Colonic mucosa (tissue), 4 donors: ENCODE measurements at regions not wholly inside any gene's neighbourhood (a gene's known extent, or its start where the extent isn't known, plus 50 kb on each side); places are given as distances from the start of the nearest gene placed in this dataset.

Experiments
- DNase-seq: peaks from one replicate; pipeline ENCODE4 v3.0.0-alpha.2; 2020
- H3K27ac ChIP-seq: fragments of 200-600 bp; one replicate; pipeline ENCODE4 v1.8.0; 2021
- H3K27me3 ChIP-seq: fragments of 200-600 bp; one replicate; pipeline ENCODE4 v1.8.0; 2021
- H3K36me3 ChIP-seq: fragments of 200-600 bp; one replicate; pipeline ENCODE4 v1.8.0; 2021
- H3K4me1 ChIP-seq: fragments of 200-600 bp; one replicate; pipeline ENCODE4 v1.8.0; 2021; ENCODE audit warnings: mild to moderate bottlenecking
- H3K4me3 ChIP-seq: fragments of 200-600 bp; one replicate; pipeline ENCODE4 v1.8.0; 2021
- H3K9ac ChIP-seq, 2 donors: one replicate each; pipeline ENCODE4 v1.7.0; 2013; ENCODE audit warnings: control low read depth in 2 of 2, low read depth in 2 of 2, low read length in 2 of 2
- H3K9me3 ChIP-seq: fragments of 200-600 bp; one replicate; pipeline ENCODE4 v1.8.0; 2021
- intact Hi-C: fragments of 100-400 bp; cut with DNase I; formaldehyde crosslinking; loops from one replicate; pipeline ENCODE4 v1.14.1; 2022
- TF ChIP-seq, protein P1 (sequence below): fragments of 200-600 bp; IDR thresholded peaks from one replicate; pipeline ENCODE4 v1.8.0; 2022; ENCODE audit warnings: antibody characterized with exemption, mild to moderate bottlenecking
- donor health status: healthy.
- donor health status: DM: no; HTN: no; CAD: no.
- donor health status: DM: no; HTN: no; CAD: no.

DNA sequence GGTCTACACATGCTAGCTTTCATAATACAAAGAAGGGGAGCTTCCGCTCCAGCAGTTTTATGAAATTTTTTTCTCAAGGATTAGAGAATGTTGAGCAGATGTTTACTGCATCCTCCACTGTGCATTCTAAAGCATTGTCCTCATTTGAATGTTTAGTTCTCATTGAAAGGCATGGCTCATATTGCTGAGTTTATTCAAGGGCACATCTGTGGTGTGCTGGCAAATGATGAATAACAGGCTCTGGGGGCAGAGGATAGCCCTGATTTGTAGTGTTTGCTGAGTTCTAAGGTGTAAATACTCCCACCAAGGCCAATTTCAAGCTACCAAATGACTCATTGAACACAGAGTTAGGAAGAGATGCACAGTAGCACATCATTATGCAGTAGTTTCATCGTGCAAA is 303.2 kb upstream of the FAM78B start:
- Histone ChIP-seq H3K9ac (no peak overlapping the region), H3K9me3 (no peaks in the 10 kb centered on the region), H3K4me3 (no peak overlapping the region), H3K36me3 (no peaks in the 10 kb centered on the region), H3K27me3 (no peaks in the 10 kb centered on the region), H3K27ac (no peak overlapping the region), H3K4me1 (no peaks in the 10 kb centered on the region)
- DNase-seq = no peak
- TF ChIP-seq, protein P1, sequence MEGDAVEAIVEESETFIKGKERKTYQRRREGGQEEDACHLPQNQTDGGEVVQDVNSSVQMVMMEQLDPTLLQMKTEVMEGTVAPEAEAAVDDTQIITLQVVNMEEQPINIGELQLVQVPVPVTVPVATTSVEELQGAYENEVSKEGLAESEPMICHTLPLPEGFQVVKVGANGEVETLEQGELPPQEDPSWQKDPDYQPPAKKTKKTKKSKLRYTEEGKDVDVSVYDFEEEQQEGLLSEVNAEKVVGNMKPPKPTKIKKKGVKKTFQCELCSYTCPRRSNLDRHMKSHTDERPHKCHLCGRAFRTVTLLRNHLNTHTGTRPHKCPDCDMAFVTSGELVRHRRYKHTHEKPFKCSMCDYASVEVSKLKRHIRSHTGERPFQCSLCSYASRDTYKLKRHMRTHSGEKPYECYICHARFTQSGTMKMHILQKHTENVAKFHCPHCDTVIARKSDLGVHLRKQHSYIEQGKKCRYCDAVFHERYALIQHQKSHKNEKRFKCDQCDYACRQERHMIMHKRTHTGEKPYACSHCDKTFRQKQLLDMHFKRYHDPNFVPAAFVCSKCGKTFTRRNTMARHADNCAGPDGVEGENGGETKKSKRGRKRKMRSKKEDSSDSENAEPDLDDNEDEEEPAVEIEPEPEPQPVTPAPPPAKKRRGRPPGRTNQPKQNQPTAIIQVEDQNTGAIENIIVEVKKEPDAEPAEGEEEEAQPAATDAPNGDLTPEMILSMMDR = no peak
- intact Hi-C loops = no loop called here

DNA sequence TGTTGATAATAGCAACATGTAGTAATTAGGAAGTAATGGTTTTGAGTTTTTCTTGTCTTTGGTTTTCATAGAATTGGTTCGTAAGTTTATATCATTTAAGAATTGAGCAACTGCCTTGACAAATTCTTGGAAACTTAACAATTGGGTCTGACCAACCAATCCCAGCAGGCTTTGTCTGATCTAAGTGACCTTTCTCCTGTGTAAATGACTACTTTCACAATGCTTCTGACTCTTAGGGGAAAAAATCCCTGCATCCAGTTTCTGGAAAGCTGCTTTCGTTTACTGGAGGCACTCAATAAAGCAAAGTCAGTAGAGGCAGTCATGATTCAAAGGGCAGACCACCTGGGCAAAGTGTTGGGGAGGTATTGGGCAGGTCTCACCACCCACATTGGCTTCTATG is 303.6 kb upstream of the FAM78B start:
- TF ChIP-seq, protein P1 = no peak
- intact Hi-C loops = no loop called here

DNA sequence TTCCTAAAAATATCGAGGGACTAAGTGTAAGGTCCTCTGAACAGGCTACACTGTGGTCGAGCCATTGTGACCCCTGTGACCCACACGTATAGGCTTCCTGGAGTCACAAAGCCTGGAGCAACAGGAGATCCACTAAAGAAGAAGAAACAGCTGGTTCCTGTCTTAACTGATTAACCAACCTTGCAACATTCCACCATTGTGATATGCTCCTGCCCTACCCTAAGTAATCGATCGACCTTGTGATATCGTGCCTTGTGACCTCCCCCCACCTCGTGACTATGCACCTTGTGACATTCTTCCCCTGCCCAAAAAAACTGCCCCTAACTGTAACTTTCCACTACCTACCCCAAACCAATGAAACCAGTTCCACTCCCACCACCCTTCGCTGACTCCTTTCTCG is 304.6 kb upstream of the FAM78B start:
- Histone ChIP-seq H3K4me1 (no peaks in the 10 kb centered on the region), H3K9me3 (no peaks in the 10 kb centered on the region), H3K4me3 (no peak overlapping the region), H3K9ac (no peak overlapping the region), H3K27me3 (no peaks in the 10 kb centered on the region), H3K36me3 (no peaks in the 10 kb centered on the region), H3K27ac (no peak overlapping the region)
- intact Hi-C loops = no loop called here
- no peak for DNase-seq
- TF ChIP-seq, protein P1 = no peak

More for the DNA sequence above, 303.6 kb upstream of the FAM78B start:
- H3K4me1 ChIP-seq = no peaks in the 10 kb centered on the region
- H3K27me3 ChIP-seq = no peaks in the 10 kb centered on the region
- H3K36me3 ChIP-seq = no peaks in the 10 kb centered on the region
- H3K9me3 ChIP-seq = no peaks in the 10 kb centered on the region
- no peak for DNase-seq
- H3K4me3 ChIP-seq = no peak overlapping the region
- H3K9ac ChIP-seq = no peak overlapping the region
- H3K27ac ChIP-seq = no peak overlapping the region

DNA sequence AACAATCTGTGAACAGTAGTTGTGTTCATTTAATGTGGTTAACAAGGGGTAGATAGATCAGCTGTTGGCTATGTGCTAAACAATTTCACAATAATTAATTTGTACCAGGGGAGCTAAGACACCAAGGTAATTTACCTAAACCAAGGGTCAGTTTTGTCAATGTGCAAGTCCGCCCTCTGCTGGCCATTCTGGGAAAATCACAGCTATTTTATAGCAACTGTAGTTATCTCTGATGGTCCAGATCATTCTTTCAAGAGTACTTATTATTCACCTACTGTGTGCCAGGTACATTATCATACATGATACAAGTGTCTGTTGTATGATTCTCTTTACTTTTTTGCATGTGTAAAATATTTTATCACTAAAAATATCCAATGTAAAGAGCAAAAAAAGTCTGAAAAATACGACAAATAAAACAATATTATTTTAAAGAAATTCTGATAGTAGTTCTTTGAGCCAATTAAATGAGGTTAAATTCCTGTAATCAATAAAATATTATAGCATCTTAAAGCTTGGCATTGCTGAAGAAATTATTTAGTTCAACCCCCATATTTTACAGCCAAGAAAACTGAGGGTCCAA is 312.3 kb upstream of the FAM78B start:
- Histone ChIP-seq H3K36me3 (no peaks in the 10 kb centered on the region), H3K27ac (no peak overlapping the region), H3K27me3 (no peaks in the 10 kb centered on the region), H3K4me3 (no peak overlapping the region), H3K4me1 (no peaks in the 10 kb centered on the region), H3K9ac (no peak overlapping the region), H3K9me3 (no peaks in the 10 kb centered on the region)
- DNase-seq = peak; percentile 60
- intact Hi-C loops = loop anchor here (2.0 to 5.0 kb wide), 2 partner anchors 340 to 552 kb away; no protein-coding TSS in a partner anchor
- TF ChIP-seq, protein P1 = peak; percentile 82

DNA sequence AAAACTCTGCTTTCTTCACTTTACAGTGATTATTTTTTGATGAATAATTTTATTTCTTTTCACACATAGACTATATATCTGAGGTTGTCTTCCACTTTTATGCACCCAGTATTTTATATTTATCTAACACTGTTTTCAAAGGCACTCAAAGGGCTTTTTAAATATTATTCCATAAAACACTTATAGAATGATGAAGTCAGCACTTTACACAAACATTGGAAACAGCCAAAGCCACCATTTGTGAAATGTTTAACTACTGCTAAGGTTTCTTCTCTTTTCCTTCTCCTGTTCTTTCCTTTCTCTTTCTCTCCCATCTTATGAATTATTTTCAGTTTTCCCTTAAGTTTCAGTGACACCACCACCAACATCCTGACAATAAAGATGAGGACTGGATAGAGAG is 317.7 kb upstream of the FAM78B start:
- no peak overlapping the region for H3K27ac ChIP-seq

More for the DNA sequence above, 317.7 kb upstream of the FAM78B start:
- no peaks in the 10 kb centered on the region for H3K4me1 ChIP-seq
- H3K27me3 ChIP-seq = no peaks in the 10 kb centered on the region
- no peak for DNase-seq
- TF ChIP-seq, protein P1 = no peak
- H3K36me3 ChIP-seq = no peaks in the 10 kb centered on the region
- no peaks in the 10 kb centered on the region for H3K9me3 ChIP-seq
- intact Hi-C loops = no loop called here
- no peak overlapping the region for H3K4me3 ChIP-seq
- no peak overlapping the region for H3K9ac ChIP-seq
